HL-60 (cell line): ENCODE measurements at regions not wholly inside any gene's neighbourhood (a gene's known extent, or its start where the extent isn't known, plus 50 kb on each side); places are given as distances from the start of the nearest gene placed in this dataset.

Experiments
- CTCF ChIP-seq: IDR thresholded peaks from one replicate; pipeline ENCODE4 v1.5.1; 2011; ENCODE audit warnings: low read length, control low read depth, inconsistent platforms; ENCODE audit not compliant: insufficient read depth
- GABPA ChIP-seq: IDR thresholded peaks from 2 replicates; pipeline ENCODE4 v1.6.1; 2012; ENCODE audit warnings: low read depth
- POLR2AphosphoS5 ChIP-seq: IDR thresholded peaks from 2 replicates; pipeline ENCODE4 v1.6.1; 2012; ENCODE audit warnings: low read depth
- REST ChIP-seq: IDR thresholded peaks from 2 replicates; pipeline ENCODE4 v1.6.1; 2012; ENCODE audit warnings: low read depth; ENCODE audit not compliant: insufficient replicate concordance

GRCh38 chr12:92492995-92493394, 209.8 kb upstream of the PLEKHG7 start:
- TF ChIP-seq CTCF (no peak), REST (no peak), POLR2AphosphoS5 (no peak), GABPA (no peak)
